ENCODE measurements at regions not wholly inside any gene's neighbourhood (a gene's known extent, or its start where the extent isn't known, plus 50 kb on each side); places are given as distances from the start of the nearest gene placed in this dataset.
"Not testable (repeated sequence)": the region's sequence is repeated elsewhere in the genome, so short reads cannot be mapped to it uniquely, and the experiment has no call there.

DNA sequence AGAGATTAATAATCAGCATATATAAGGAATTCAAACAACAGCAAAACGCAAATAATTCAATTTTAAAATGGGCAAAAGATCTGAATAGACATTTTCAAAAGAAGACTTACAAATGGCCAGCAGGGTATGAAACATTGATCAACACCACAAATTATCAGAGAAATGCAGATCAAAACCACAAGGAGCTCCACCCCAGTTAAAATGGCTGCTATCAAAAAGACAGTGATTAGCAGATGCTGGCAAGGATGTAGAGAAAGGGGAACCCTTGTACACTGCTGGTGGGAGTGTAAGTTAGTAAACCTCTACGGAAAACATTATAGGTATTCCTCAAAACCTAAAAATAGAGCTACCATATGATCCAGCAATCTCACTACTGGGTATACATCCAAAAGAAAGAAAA is 128.0 kb upstream of the CACUL1 start:
- intact Hi-C loops (cut with micrococcal nuclease): no loop called here
- no peak overlapping the region for H3K4me3 Mint-ChIP-seq
- peaks cover 10% of the 10 kb centered on the region for H3K27me3 Mint-ChIP-seq
- ATAC-seq (no peak), DNase-seq (no peak)
- H3K4me1 Mint-ChIP-seq (ENCODE audit: low read depth): no peaks in the 10 kb centered on the region
- no peaks in the 10 kb centered on the region for H3K9me3 Mint-ChIP-seq
- TF ChIP-seq, protein P1, sequence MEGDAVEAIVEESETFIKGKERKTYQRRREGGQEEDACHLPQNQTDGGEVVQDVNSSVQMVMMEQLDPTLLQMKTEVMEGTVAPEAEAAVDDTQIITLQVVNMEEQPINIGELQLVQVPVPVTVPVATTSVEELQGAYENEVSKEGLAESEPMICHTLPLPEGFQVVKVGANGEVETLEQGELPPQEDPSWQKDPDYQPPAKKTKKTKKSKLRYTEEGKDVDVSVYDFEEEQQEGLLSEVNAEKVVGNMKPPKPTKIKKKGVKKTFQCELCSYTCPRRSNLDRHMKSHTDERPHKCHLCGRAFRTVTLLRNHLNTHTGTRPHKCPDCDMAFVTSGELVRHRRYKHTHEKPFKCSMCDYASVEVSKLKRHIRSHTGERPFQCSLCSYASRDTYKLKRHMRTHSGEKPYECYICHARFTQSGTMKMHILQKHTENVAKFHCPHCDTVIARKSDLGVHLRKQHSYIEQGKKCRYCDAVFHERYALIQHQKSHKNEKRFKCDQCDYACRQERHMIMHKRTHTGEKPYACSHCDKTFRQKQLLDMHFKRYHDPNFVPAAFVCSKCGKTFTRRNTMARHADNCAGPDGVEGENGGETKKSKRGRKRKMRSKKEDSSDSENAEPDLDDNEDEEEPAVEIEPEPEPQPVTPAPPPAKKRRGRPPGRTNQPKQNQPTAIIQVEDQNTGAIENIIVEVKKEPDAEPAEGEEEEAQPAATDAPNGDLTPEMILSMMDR (IDR thresholded peaks at IDR 0.05): no peak
- ChIA-PET CTCF (no interaction called here), POLR2A (no interaction called here)
- no peaks in the 10 kb centered on the region for H3K36me3 Mint-ChIP-seq (ENCODE audit: low read depth)
- no peak overlapping the region for H3K27ac Mint-ChIP-seq

DNA sequence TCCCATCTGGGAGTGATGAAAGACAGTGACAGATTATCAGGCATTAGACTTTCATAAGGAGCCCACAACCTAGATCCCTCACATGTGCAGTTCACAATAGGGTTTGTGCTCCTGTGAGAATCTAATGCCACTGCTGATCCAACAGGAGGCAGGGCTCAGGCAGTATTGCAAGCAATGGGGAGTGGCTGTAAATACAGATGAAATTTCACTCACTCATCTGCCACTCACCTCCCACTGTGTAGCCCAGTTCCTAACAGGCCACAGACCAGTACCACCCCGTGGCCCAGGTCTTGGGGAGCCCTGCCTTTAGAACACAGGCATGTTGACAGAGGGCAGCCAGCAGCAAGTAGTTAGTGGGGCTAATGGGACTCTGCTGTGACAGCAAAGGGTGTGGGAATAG is 137.3 kb upstream of the NANOS1 start:
- H3K27me3 Mint-ChIP-seq: peaks cover 11% of the 10 kb centered on the region
- TF ChIP-seq, protein P1 (IDR thresholded peaks at IDR 0.05): no peak
- ATAC-seq (no peak), DNase-seq (no peak)
- POLR2A ChIA-PET: no interaction called here
- peaks cover 6% of the 10 kb centered on the region for H3K9me3 Mint-ChIP-seq
- no peaks in the 10 kb centered on the region for H3K36me3 Mint-ChIP-seq (ENCODE audit: low read depth)
- H3K4me1 Mint-ChIP-seq (ENCODE audit: low read depth): no peaks in the 10 kb centered on the region
- intact Hi-C loops (cut with micrococcal nuclease): no loop called here
- no peak overlapping the region for H3K27ac Mint-ChIP-seq
- CTCF ChIA-PET: no interaction called here
- no peak overlapping the region for H3K4me3 Mint-ChIP-seq

DNA sequence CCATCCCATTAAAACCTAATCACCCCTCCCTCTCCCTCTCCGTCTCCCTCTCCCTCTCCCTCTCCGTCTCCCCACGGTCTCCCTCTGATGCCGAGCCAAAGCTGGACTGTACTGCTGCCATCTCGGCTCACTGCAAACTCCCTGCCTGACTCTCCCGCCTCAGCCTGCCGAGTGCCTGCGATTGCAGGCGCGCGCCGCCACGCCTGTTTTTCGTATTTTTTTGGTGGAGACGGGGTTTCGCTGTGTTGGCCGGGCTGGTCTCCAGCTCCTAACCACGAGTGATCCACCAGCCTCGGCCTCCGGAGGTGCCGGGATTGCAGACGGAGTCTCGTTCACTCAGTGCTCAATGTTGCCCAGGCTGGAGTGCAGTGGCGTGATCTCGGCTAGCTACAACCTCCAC is 134.6 kb upstream of the NANOS1 start:
- CTCF ChIA-PET; DNase-seq; H3K4me1 Mint-ChIP-seq (ENCODE audit: low read depth); H3K27ac Mint-ChIP-seq; H3K27me3 Mint-ChIP-seq; ATAC-seq; H3K36me3 Mint-ChIP-seq (ENCODE audit: low read depth); H3K9me3 Mint-ChIP-seq; H3K4me3 Mint-ChIP-seq; POLR2A ChIA-PET; intact Hi-C loops (cut with micrococcal nuclease): not testable (repeated sequence)

DNA sequence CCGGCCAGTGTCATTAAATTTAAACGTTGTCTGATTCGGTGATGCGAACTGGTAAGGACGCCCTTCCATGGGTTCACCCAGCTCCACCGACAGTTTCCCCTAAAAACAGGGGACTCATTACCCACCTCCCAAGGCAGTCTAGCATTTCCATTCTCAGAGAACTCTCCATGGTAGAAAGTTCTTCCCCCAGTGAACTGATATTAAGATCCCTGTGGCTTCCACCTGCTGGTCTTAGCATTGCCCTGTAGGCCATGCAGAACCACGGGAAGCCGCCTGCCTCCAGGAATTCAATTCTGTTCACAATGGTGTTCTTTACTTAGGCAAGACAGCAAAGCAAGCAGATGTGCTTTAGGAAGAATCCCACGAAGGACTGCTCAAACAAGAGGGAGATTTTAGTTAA is 128.9 kb upstream of the NANOS1 start:
- Mint-ChIP-seq H3K4me1 (ENCODE audit: low read depth) (no peaks in the 10 kb centered on the region), H3K36me3 (ENCODE audit: low read depth) (no peaks in the 10 kb centered on the region), H3K4me3 (no peak overlapping the region), H3K27me3 (peaks cover 2% of the 10 kb centered on the region), H3K9me3 (no peaks in the 10 kb centered on the region), H3K27ac (no peak overlapping the region)
- DNase-seq: no peak
- intact Hi-C loops (cut with micrococcal nuclease): no loop called here
- ATAC-seq: no peak
- TF ChIP-seq, protein P1 (IDR thresholded peaks at IDR 0.05): no peak
- CTCF ChIA-PET: no interaction called here
- POLR2A ChIA-PET: no interaction called here

DNA sequence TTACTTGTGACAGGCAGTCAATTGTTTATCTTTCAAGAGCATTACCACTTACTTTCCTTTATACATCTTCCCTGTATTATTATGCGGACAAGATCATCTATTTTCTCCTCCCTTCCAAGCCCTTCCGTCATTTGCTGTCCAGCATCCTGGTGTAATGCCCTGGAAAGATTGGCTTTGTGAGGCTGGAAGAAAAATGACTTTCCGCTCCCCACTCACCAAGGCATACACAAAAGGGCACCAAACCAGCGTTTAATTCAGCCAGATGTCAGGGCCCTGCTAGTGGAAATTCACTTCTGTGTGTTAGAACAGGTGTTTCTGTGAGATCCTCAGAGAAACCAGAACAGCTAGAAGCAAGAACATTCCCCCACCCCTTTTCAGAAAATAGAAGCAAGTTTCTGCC is 128.1 kb upstream of the NANOS1 start:
- Mint-ChIP-seq H3K4me1 (ENCODE audit: low read depth) (no peaks in the 10 kb centered on the region), H3K27ac (no peak overlapping the region), H3K27me3 (peaks cover 2% of the 10 kb centered on the region), H3K9me3 (no peaks in the 10 kb centered on the region), H3K36me3 (ENCODE audit: low read depth) (no peaks in the 10 kb centered on the region), H3K4me3 (no peak overlapping the region)
- ATAC-seq (no peak), DNase-seq (no peak)
- POLR2A ChIA-PET: no interaction called here
- CTCF ChIA-PET: no interaction called here
- TF ChIP-seq, protein P1 (IDR thresholded peaks at IDR 0.05): no peak
- intact Hi-C loops (cut with micrococcal nuclease): no loop called here

DNA sequence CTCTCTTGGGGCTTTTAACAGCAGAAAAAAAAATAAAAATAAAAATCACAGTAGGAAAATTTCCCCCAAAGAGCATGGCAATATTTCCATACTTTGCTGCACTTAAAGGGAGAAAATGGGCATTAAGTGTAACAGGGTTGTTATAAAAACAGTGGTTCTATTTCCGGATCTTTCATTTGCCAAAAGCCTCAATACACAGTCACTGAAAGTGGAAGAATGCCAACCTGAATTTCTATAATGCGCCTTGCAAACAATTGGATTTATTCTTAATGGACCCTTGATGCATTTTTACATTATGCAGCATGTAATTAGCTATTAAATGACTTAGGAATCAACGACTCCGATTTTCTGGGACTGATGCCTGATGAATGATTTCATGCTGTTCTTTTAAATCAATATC is 127.6 kb upstream of the NANOS1 start:
- ChIA-PET POLR2A (no interaction called here), CTCF (no interaction called here)
- no peaks in the 10 kb centered on the region for H3K9me3 Mint-ChIP-seq
- H3K27me3 Mint-ChIP-seq: peaks cover 2% of the 10 kb centered on the region
- TF ChIP-seq, protein P1 (IDR thresholded peaks at IDR 0.05): no peak
- no peaks in the 10 kb centered on the region for H3K4me1 Mint-ChIP-seq (ENCODE audit: low read depth)
- H3K4me3 Mint-ChIP-seq: no peak overlapping the region
- DNase-seq (no peak), ATAC-seq (no peak)
- H3K27ac Mint-ChIP-seq: no peak overlapping the region
- intact Hi-C loops (cut with micrococcal nuclease): no loop called here
- H3K36me3 Mint-ChIP-seq (ENCODE audit: low read depth): no peaks in the 10 kb centered on the region

DNA sequence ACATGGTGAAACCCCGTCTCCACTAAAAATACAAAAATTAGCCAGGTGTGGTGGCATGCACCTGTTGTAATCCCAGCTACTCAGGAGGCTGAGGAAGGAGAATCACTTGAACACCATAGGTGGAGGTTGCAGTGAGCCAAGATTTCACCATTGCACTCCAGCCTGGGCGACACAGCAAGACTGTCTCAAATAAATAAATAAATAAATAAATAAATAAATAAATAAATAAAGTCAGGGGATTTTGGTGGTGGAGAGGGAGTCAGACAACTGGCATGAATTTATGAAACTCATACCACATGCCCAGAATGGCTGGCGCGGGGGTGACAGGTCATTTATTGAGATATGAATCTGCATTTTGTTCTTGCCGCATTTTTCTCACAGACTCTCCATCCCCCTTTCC is 126.9 kb upstream of the NANOS1 start:
- H3K9me3 Mint-ChIP-seq; CTCF ChIA-PET; intact Hi-C loops (cut with micrococcal nuclease); H3K4me1 Mint-ChIP-seq (ENCODE audit: low read depth); H3K4me3 Mint-ChIP-seq; POLR2A ChIA-PET; ATAC-seq; H3K36me3 Mint-ChIP-seq (ENCODE audit: low read depth); H3K27me3 Mint-ChIP-seq; H3K27ac Mint-ChIP-seq; DNase-seq: not testable (repeated sequence)
